HCT116 (cell line): ENCODE measurements at regions not wholly inside any gene's neighbourhood (a gene's known extent, or its start where the extent isn't known, plus 50 kb on each side); places are given as distances from the start of the nearest gene placed in this dataset.
A peak's percentile ranks its signal among the peaks of the same experiment; 100 is the strongest.

Experiments used
- ATAC-seq: fragments of 200-7000 bp; cut with Tn5 transposase; 2 replicates; pipeline ENCODE4 v1.9.1; 2020; ENCODE audit warnings: mild to moderate bottlenecking, moderate library complexity
- BruUV-seq: library from RNA; stranded (reverse); fragments of 400-500 nt; replicated peaks from 2 replicates; lab custom pipeline; 2021; lab: Mats Ljungman, UMichigan
- CTCF ChIA-PET: fragments of 300-600 bp; sonication (Branson Sonifier 250); formaldehyde crosslinking; loops from one replicate; lab custom pipeline; 2021; ENCODE audit warnings: antibody characterized with exemption; lab: Charles Lee
- POLR2A ChIA-PET: fragments of 300-600, 350-600 bp; sonication (Branson Sonifier 250); formaldehyde crosslinking; loops from one replicate; lab custom pipeline; 2021; ENCODE audit warnings: antibody characterized with exemption; lab: Charles Lee
- RAD21 ChIA-PET, 2 experiments: fragments of 300-600 bp; sonication (Branson Sonifier 250); formaldehyde crosslinking; loops; one replicate each; lab custom pipeline; 2023; ENCODE audit warnings: low total read pairs in 2 of 2; ENCODE audit not compliant: uncharacterized antibody in 2 of 2, unreplicated experiment in 2 of 2, low non-redundant PET in 1 of 2; lab: Charles Lee
- DNase-seq: peaks from one replicate; pipeline ENCODE4 v3.0.0-alpha.2; 2010; ENCODE audit warnings: low read depth, low spot score
- H2AFZ ChIP-seq: fragments of 200-600 bp; shearing (Covaris generic), sonication (generic); 2 replicates; pipeline ENCODE4 v1.6.1; 2017; ENCODE audit warnings: low read depth, mixed run types, mixed read lengths, antibody characterized with exemption, low read length; ENCODE audit not compliant: poor library complexity, severe bottlenecking
- H3K27ac ChIP-seq: 2 replicates; pipeline ENCODE4 v1.5.1; 2012; ENCODE audit warnings: low read depth, low read length
- H3K27me3 ChIP-seq: fragments of 200-600 bp; sonication (generic); 2 replicates; pipeline ENCODE4 v1.6.1; 2016; ENCODE audit warnings: mixed run types, low read length, mixed read lengths; ENCODE audit not compliant: insufficient read depth
- H3K36me3 ChIP-seq, 2 experiments: fragments of 200-500 bp in 1 of 2; fragments of 200-600 bp in 1 of 2; sonication (Bioruptor generic) in 1 of 2; sonication (generic) in 1 of 2; 2 replicates each; pipeline versions ENCODE4 v1.5.1 to v1.6.1; 2014 to 2016; ENCODE audit warnings: low read length in 2 of 2, inconsistent platforms in 1 of 2, mixed read lengths in 1 of 2, mixed run types in 1 of 2; ENCODE audit not compliant: insufficient read depth in 2 of 2, control insufficient read depth in 1 of 2
- H3K4me1 ChIP-seq, 2 experiments: fragments of 200-600 bp in 1 of 2; sonication (generic) in 1 of 2; 2 replicates each; pipeline versions ENCODE4 v1.5.1 to v1.6.1; 2012 to 2017; ENCODE audit warnings: low read length in 2 of 2, inconsistent platforms in 1 of 2, mild to moderate bottlenecking in 1 of 2, mixed read lengths in 1 of 2, mixed run types in 1 of 2, moderate library complexity in 1 of 2; ENCODE audit not compliant: insufficient read depth in 2 of 2, control insufficient read depth in 1 of 2
- H3K4me2 ChIP-seq: fragments of 200-600 bp; sonication (generic); 2 replicates; pipeline ENCODE4 v1.6.1; 2017; ENCODE audit warnings: mixed run types, low read length, mixed read lengths
- H3K4me3 ChIP-seq, 2 experiments: fragments of 200-600 bp in 1 of 2; sonication (generic) in 1 of 2; replicated peaks in 1 of 2; 2 replicates each; pipeline ENCODE4 v1.5.1; 2011 to 2016; ENCODE audit warnings: low read length in 2 of 2, control low read depth in 1 of 2, low read depth in 1 of 2, mild to moderate bottlenecking in 1 of 2, mixed read lengths in 1 of 2, mixed run types in 1 of 2
- H3K79me2 ChIP-seq: fragments of 200-600 bp; sonication (generic); 2 replicates; pipeline ENCODE4 v1.6.1; 2017; ENCODE audit warnings: mild to moderate bottlenecking, mixed run types, low read length, moderate library complexity, mixed read lengths; ENCODE audit not compliant: insufficient read depth
- H3K9ac ChIP-seq: fragments of 200-600 bp; sonication (generic); 2 replicates; pipeline ENCODE4 v1.6.1; 2016; ENCODE audit warnings: low read length, mixed read lengths
- H3K9me2 ChIP-seq: fragments of 200-600 bp; sonication (generic), shearing (Covaris generic); 2 replicates; pipeline ENCODE4 v1.6.1; 2017; ENCODE audit warnings: mixed run types, mild to moderate bottlenecking, moderate library complexity; ENCODE audit not compliant: insufficient read depth
- H3K9me3 ChIP-seq, 2 experiments: fragments of 200-500 bp in 1 of 2; fragments of 200-600 bp in 1 of 2; sonication (Bioruptor generic) in 1 of 2; sonication (generic) in 1 of 2; 2 replicates each; pipeline ENCODE4 v1.6.1; 2014 to 2017; ENCODE audit warnings: low read length in 2 of 2, mixed read lengths in 2 of 2, inconsistent platforms in 1 of 2, low read depth in 1 of 2, mild to moderate bottlenecking in 1 of 2, mixed run types in 1 of 2, moderate library complexity in 1 of 2; ENCODE audit not compliant: control insufficient read depth in 1 of 2, insufficient read depth in 1 of 2
- H4K20me1 ChIP-seq: fragments of 200-600 bp; sonication (generic), shearing (Covaris generic); 2 replicates; pipeline ENCODE4 v1.6.1; 2017; ENCODE audit warnings: mixed run types, mild to moderate bottlenecking, moderate library complexity; ENCODE audit not compliant: insufficient read depth
- CBX3 ChIP-seq: IDR thresholded peaks from 2 replicates; pipeline ENCODE4 v1.6.1; 2012; ENCODE audit warnings: low read depth
- CTCF ChIP-seq, 3 experiments: fragments of 200-600 bp in 1 of 3; sonication (generic) in 1 of 3; IDR thresholded peaks in 2 of 3; conservative IDR thresholded peaks in 1 of 3; 2 replicates each; pipeline ENCODE4 v1.5.1; 2012 to 2017; ENCODE audit warnings: low read depth in 2 of 3, low read length in 2 of 3, antibody characterized with exemption in 1 of 3, borderline replicate concordance in 1 of 3, control low read depth in 1 of 3, mild to moderate bottlenecking in 1 of 3, mixed read lengths in 1 of 3, mixed run types in 1 of 3, moderate library complexity in 1 of 3; ENCODE audit not compliant: insufficient read depth in 1 of 3
- EGR1 ChIP-seq: IDR thresholded peaks from 2 replicates; pipeline ENCODE4 v1.6.1; 2012; ENCODE audit warnings: low read depth
- ELF1 ChIP-seq: IDR thresholded peaks from 2 replicates; pipeline ENCODE4 v1.6.1; 2012; ENCODE audit warnings: low read depth, borderline replicate concordance
- EZH2phosphoT487 ChIP-seq: fragments of 200-600 bp; IDR thresholded peaks from 2 replicates; pipeline ENCODE4 v1.6.1; 2018; ENCODE audit warnings: antibody characterized with exemption, borderline replicate concordance
- JUND ChIP-seq: IDR thresholded peaks from 2 replicates; pipeline ENCODE4 v1.6.1; 2012
- MAX ChIP-seq: IDR thresholded peaks from 2 replicates; pipeline ENCODE4 v1.6.1; 2012
- REST ChIP-seq: IDR thresholded peaks from 2 replicates; pipeline ENCODE4 v1.6.1; 2012; ENCODE audit warnings: low read depth
- SIN3A ChIP-seq: IDR thresholded peaks from 2 replicates; pipeline ENCODE4 v1.6.1; 2012; ENCODE audit warnings: low read depth
- SP1 ChIP-seq: IDR thresholded peaks from 2 replicates; pipeline ENCODE4 v1.6.1; 2012; ENCODE audit warnings: low read depth
- SRF ChIP-seq: IDR thresholded peaks from 2 replicates; pipeline ENCODE4 v1.6.1; 2012; ENCODE audit warnings: low read depth
- YY1 ChIP-seq: IDR thresholded peaks from 2 replicates; pipeline ENCODE4 v1.6.1; 2011; ENCODE audit warnings: low read length, low read depth, moderate library complexity, mild to moderate bottlenecking; ENCODE audit not compliant: insufficient replicate concordance; ENCODE audit errors: extremely low read depth
- ZBTB33 ChIP-seq: IDR thresholded peaks from 2 replicates; pipeline ENCODE4 v1.6.1; 2011; ENCODE audit warnings: mild to moderate bottlenecking, low read length, moderate library complexity; ENCODE audit not compliant: insufficient replicate concordance; ENCODE audit errors: extremely low read depth
- intact Hi-C: fragments of 100-400 bp; cut with micrococcal nuclease; formaldehyde crosslinking; loops from 2 replicates; pipeline ENCODE4 v1.10.0; 2022

- H3K27me3 ChIP-seq = no peaks in the 10 kb centered on the region
- no peaks in the 10 kb centered on the region for H3K36me3 ChIP-seq
- no peaks in the 10 kb centered on the region for H4K20me1 ChIP-seq
- H3K4me2 ChIP-seq = no peak overlapping the region
- TF ChIP-seq ZBTB33 = no peak
- no peak for TF ChIP-seq JUND
- no peak for TF ChIP-seq SP1
- no peak for TF ChIP-seq EZH2phosphoT487
- no peak for TF ChIP-seq SIN3A
- TF ChIP-seq YY1 = no peak
- no peak for TF ChIP-seq SRF
- no peak for TF ChIP-seq CBX3
- no peak for TF ChIP-seq ELF1
- ChIA-PET RAD21 (no interaction called here), CTCF (no interaction called here), POLR2A (no interaction called here)
- peak overlapping the region; percentile 12 for H2AFZ ChIP-seq
- H3K4me3 ChIP-seq = no peak overlapping the region
- intact Hi-C loops = no loop called here
- H3K4me1 ChIP-seq = no peaks in the 10 kb centered on the region
- no peak overlapping the region for H3K9ac ChIP-seq
- DNase-seq (no peak), ATAC-seq (no peak)
- BruUV-seq = no TSS peak
- no peaks in the 10 kb centered on the region for H3K79me2 ChIP-seq
- no peaks in the 10 kb centered on the region for H3K9me3 ChIP-seq
- H3K9me2 ChIP-seq = no peaks in the 10 kb centered on the region
- H3K27ac ChIP-seq = no peak overlapping the region
Observed at GRCh38 chr2:187105218-187105617, 256.2 kb upstream of the ZSWIM2 start.

GRCh38 chr2:187102381-187102780 lies 253.4 kb upstream of the ZSWIM2 start:
- POLR2A ChIA-PET = no interaction called here
- BruUV-seq = no TSS peak
- intact Hi-C loops = no loop called here
- TF ChIP-seq ELF1 (no peak), MAX (no peak), EGR1 (no peak), CTCF (IDR thresholded peaks at IDR 0.05 in 2 of 3, conservative IDR thresholded peaks at IDR 0.05 in 1 of 3; ENCODE audit: borderline replicate concordance in 1 of 3, insufficient read depth in 1 of 3, low read depth in 2 of 3, low read length in 2 of 3) (no peak), REST (no peak)

More at GRCh38 chr2:187102381-187102780, 253.4 kb upstream of the ZSWIM2 start:
- H2AFZ ChIP-seq = no peak overlapping the region
- H3K36me3 ChIP-seq = no peaks in the 10 kb centered on the region
- no peaks in the 10 kb centered on the region for H3K9me2 ChIP-seq
- no peak overlapping the region for H3K4me3 ChIP-seq
- H4K20me1 ChIP-seq = no peaks in the 10 kb centered on the region
- no peaks in the 10 kb centered on the region for H3K9me3 ChIP-seq
- no peaks in the 10 kb centered on the region for H3K79me2 ChIP-seq
- no peak overlapping the region for H3K9ac ChIP-seq
- ChIA-PET CTCF (no interaction called here), RAD21 (no interaction called here)
- DNase-seq (no peak), ATAC-seq (no peak)
- H3K27me3 ChIP-seq = no peaks in the 10 kb centered on the region
- no peak overlapping the region for H3K27ac ChIP-seq
- no peaks in the 10 kb centered on the region for H3K4me1 ChIP-seq
- no peak overlapping the region for H3K4me2 ChIP-seq
